Tibial nerve (tissue), 4 donors: ENCODE measurements at regions not wholly inside any gene's neighbourhood (a gene's known extent, or its start where the extent isn't known, plus 50 kb on each side); places are given as distances from the start of the nearest gene placed in this dataset.

Source experiments
- DNase-seq, 2 donors: peaks; one replicate each; pipeline ENCODE4 v3.0.0-alpha.2; 2019; ENCODE audit warnings: low spot score in 2 of 2
- H3K27ac ChIP-seq, 4 donors: fragments of 200-600 bp; sonication (generic) in 3 of 4; one replicate each; pipeline ENCODE4 v1.5.1; 2017 to 2019; ENCODE audit warnings: mild to moderate bottlenecking in 1 of 4
- H3K27me3 ChIP-seq, 2 donors: fragments of 200-600 bp; sonication (generic) in 1 of 2; one replicate each; pipeline versions ENCODE4 v1.5.1 to v1.6.0; 2017 to 2019
- H3K36me3 ChIP-seq, 3 donors: fragments of 200-600 bp; sonication (generic); one replicate each; pipeline ENCODE4 v1.5.1; 2018 to 2019
- H3K4me1 ChIP-seq, 4 donors: fragments of 200-600 bp; sonication (generic) in 3 of 4; one replicate each; pipeline ENCODE4 v1.5.1; 2017 to 2019
- H3K4me3 ChIP-seq, 4 donors: fragments of 200-600 bp; sonication (generic) in 3 of 4; one replicate each; pipeline ENCODE4 v1.5.1; 2017 to 2019; ENCODE audit warnings: mild to moderate bottlenecking in 1 of 4, moderate library complexity in 1 of 4
- H3K9me3 ChIP-seq, 4 donors: fragments of 200-600 bp; sonication (generic) in 3 of 4; one replicate each; pipeline ENCODE4 v1.5.1; 2017 to 2019
- EP300 ChIP-seq, 2 donors: sonication (generic); formaldehyde crosslinking; IDR thresholded peaks; one replicate each; pipeline ENCODE4 v1.6.1; 2017; ENCODE audit warnings: antibody characterized with exemption in 2 of 2, mild to moderate bottlenecking in 1 of 2
- POLR2A ChIP-seq, 2 donors: fragments of 450-650 bp; IDR thresholded peaks; one replicate each; pipeline ENCODE4 v1.6.1; 2017; ENCODE audit warnings: antibody characterized with exemption in 2 of 2, mild to moderate bottlenecking in 2 of 2, moderate library complexity in 2 of 2
- WGBS, 2 donors: methylation state at CpG; one replicate each; pipeline ENCODE4 v1.1.5; 2018; 5-methylcytosine and 5-hydroxymethylcytosine counted together
- TF ChIP-seq, protein P1 (sequence below), 5 experiments: fragments of 200-600 bp in 3 of 5; fragments of 450-650 bp in 2 of 5; sonication (generic) in 3 of 5; IDR thresholded peaks; one replicate each; pipeline ENCODE4 v1.5.1; 2016 to 2019; ENCODE audit warnings: antibody characterized with exemption in 5 of 5, mild to moderate bottlenecking in 3 of 5, moderate library complexity in 2 of 5

DNA sequence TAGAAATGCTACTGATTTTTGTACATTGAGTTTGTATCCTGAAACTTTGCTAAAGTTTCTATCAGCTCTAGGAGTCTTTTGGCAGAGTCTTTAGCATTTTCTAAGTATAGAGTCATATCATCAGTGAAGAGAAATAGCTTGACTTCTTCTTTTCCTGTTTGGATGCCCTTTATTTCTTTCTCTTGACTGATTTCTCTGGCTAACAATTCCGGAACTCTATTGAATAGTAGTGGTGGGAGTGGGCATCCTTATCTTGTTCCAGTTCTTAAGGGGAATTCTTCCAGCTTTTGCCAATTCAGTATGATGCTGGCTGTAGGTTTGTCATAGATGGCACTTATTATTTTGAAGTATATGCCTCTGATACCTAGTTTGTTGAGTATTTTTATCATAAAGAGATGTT, 197.7 kb downstream of the AASDHPPT start:
- no peaks in the 10 kb centered on the region for H3K27me3 ChIP-seq
- DNase-seq = no peak
- no peak overlapping the region for H3K4me3 ChIP-seq
- no peak for TF ChIP-seq POLR2A (IDR thresholded peaks at IDR 0.05)
- TF ChIP-seq, protein P1, sequence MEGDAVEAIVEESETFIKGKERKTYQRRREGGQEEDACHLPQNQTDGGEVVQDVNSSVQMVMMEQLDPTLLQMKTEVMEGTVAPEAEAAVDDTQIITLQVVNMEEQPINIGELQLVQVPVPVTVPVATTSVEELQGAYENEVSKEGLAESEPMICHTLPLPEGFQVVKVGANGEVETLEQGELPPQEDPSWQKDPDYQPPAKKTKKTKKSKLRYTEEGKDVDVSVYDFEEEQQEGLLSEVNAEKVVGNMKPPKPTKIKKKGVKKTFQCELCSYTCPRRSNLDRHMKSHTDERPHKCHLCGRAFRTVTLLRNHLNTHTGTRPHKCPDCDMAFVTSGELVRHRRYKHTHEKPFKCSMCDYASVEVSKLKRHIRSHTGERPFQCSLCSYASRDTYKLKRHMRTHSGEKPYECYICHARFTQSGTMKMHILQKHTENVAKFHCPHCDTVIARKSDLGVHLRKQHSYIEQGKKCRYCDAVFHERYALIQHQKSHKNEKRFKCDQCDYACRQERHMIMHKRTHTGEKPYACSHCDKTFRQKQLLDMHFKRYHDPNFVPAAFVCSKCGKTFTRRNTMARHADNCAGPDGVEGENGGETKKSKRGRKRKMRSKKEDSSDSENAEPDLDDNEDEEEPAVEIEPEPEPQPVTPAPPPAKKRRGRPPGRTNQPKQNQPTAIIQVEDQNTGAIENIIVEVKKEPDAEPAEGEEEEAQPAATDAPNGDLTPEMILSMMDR (IDR thresholded peaks at IDR 0.05) = no peak
- no peak for TF ChIP-seq EP300 (IDR thresholded peaks at IDR 0.05)
- H3K36me3 ChIP-seq = no peaks in the 10 kb centered on the region
- no peaks in the 10 kb centered on the region for H3K9me3 ChIP-seq
- no peak overlapping the region for H3K27ac ChIP-seq
- 73 to 79% methylated on average over 1 of the region's 1 CpG for WGBS, 2 donors
- no peaks in the 10 kb centered on the region for H3K4me1 ChIP-seq

DNA sequence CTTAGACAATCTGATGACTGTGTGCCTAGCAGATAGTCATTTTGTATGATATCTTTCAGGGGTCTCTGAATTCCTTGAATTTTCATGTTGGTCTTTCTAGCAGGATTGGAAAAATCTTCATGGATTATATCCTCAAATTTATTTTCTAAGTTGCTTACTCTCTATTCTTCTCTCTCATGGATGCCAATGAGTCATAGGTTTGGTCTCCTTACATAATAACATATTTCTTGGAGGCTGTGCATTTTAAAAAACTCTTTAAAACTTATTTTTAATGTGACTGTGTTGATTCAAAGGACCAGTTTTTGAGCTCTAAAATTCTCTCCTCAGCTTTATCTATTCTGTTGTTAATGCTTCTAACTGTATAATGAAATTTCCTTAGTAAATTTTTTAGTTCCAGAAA, 198.7 kb downstream of the AASDHPPT start:
- H3K27me3 ChIP-seq = no peaks in the 10 kb centered on the region
- no peak overlapping the region for H3K27ac ChIP-seq
- DNase-seq = no peak
- no peaks in the 10 kb centered on the region for H3K36me3 ChIP-seq
- H3K4me3 ChIP-seq = no peak overlapping the region
- no peaks in the 10 kb centered on the region for H3K9me3 ChIP-seq
- no peak for TF ChIP-seq POLR2A (IDR thresholded peaks at IDR 0.05)
- TF ChIP-seq, protein P1 (IDR thresholded peaks at IDR 0.05) = no peak
- TF ChIP-seq EP300 (IDR thresholded peaks at IDR 0.05) = no peak
- H3K4me1 ChIP-seq = no peaks in the 10 kb centered on the region

DNA sequence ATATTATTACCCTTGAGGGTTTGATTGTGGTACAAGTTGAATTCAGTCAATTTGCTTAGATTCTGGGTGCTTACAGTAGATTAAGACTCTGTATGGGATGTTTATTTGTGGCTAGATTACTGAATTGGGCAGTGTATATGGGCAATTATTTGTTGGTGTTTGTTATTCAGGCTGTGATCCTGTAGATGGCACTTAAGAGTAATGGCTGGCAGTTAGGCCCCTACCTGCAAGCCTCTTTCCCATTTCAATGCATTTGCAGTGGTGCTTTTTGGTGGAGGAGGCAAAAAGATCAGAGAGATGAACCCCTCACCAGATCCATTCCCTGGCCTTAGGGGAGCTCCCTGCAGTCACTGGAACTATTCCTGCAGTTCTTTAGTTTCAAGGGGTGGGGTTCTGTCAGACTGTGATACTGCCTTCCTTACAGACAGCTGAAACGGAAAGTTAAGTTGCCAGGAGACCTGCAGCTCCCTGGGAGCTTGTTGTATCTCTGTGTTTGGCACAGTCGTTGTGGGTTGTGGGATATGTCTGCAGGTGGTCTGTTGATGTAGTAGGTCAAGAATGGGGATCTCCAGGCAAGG, 199.5 kb downstream of the AASDHPPT start:
- Histone ChIP-seq H3K36me3 (no peaks in the 10 kb centered on the region), H3K27ac (no peak overlapping the region), H3K9me3 (no peaks in the 10 kb centered on the region), H3K4me1 (no peaks in the 10 kb centered on the region), H3K27me3 (no peaks in the 10 kb centered on the region), H3K4me3 (no peak overlapping the region)
- WGBS, 2 donors = 58 to 60% methylated on average over 2 of the region's 2 CpGs
- no peak for DNase-seq
- TF ChIP-seq POLR2A (IDR thresholded peaks at IDR 0.05) (no peak), EP300 (IDR thresholded peaks at IDR 0.05) (no peak)
- TF ChIP-seq, protein P1 (IDR thresholded peaks at IDR 0.05) = no peak

DNA sequence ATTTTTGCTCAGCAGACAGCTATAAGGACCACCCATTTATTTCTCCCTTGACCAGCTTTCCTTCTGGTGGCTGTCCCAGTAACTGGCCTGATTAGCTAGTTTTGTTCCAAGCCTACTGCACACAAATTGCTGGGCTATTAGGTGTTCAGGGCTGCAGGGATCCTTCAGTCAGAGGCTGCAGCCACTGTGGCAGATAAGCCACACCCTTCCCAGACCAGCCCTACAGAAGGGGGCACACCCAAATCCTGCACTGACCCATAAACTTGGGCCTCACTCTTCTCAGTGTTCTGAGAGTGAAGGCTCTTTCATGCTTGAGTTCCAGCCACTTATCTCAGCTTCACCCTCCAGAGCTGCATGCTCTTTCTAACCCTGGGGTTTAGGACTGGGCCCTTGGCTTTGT, 200.0 kb downstream of the AASDHPPT start:
- Histone ChIP-seq H3K9me3 (no peaks in the 10 kb centered on the region), H3K27me3 (no peaks in the 10 kb centered on the region), H3K36me3 (no peaks in the 10 kb centered on the region), H3K4me1 (no peaks in the 10 kb centered on the region), H3K4me3 (no peak overlapping the region), H3K27ac (no peak overlapping the region)
- DNase-seq = no peak
- TF ChIP-seq EP300 (IDR thresholded peaks at IDR 0.05) (no peak), POLR2A (IDR thresholded peaks at IDR 0.05) (no peak)
- TF ChIP-seq, protein P1 (IDR thresholded peaks at IDR 0.05) = no peak

DNA sequence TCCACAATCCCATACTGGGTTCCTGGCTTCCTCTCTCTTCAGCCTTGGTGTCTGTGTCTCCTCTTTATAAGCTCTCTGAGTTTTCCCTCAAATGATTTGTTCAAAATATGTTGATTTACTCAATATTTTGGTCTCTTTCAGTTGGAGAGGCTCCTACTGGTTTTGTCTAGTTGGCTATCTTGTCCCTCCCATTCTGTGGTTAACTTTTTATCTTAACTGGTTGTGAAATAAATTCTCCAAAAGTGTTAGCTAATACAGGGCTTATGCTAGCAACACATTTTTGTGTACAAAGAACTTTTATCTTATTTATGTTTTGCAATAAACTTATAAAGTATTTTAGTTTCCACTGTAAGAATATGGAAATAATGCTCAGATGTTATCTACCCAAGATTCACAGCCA, 200.9 kb downstream of the AASDHPPT start:
- H3K4me1 ChIP-seq = no peaks in the 10 kb centered on the region
- H3K4me3 ChIP-seq = no peak overlapping the region
- TF ChIP-seq EP300 (IDR thresholded peaks at IDR 0.05) = no peak
- no peak for TF ChIP-seq POLR2A (IDR thresholded peaks at IDR 0.05)
- TF ChIP-seq, protein P1 (IDR thresholded peaks at IDR 0.05) = no peak
- no peaks in the 10 kb centered on the region for H3K27me3 ChIP-seq
- H3K27ac ChIP-seq = no peak overlapping the region
- H3K36me3 ChIP-seq = no peaks in the 10 kb centered on the region
- H3K9me3 ChIP-seq = no peaks in the 10 kb centered on the region
- no peak for DNase-seq
